ENCODE measurements at regions not wholly inside any gene's neighbourhood (a gene's known extent, or its start where the extent isn't known, plus 50 kb on each side); places are given as distances from the start of the nearest gene placed in this dataset.

GRCh38 chr10:36251068-36251467, 609.0 kb upstream of the FZD8 start:
- no peak for TF ChIP-seq CTCF (IDR thresholded peaks at IDR 0.05)
- no peak for TF ChIP-seq EP300 (IDR thresholded peaks at IDR 0.05)
- no peak for TF ChIP-seq POLR2A (IDR thresholded peaks at IDR 0.05)

All from upper lobe of left lung (tissue), 4 donors.